Ectodermal cell (in vitro differentiated cells): ENCODE measurements at regions not wholly inside any gene's neighbourhood (a gene's known extent, or its start where the extent isn't known, plus 50 kb on each side); places are given as distances from the start of the nearest gene placed in this dataset.
"Not testable (repeated sequence)": the region's sequence is repeated elsewhere in the genome, so short reads cannot be mapped to it uniquely, and the experiment has no call there.

ENCODE experiments used
- H3K27ac ChIP-seq: 2 replicates; pipeline ENCODE4 v1.7.0; 2013; ENCODE audit warnings: mild to moderate bottlenecking, low read depth, low read length; ENCODE audit not compliant: insufficient read depth, poor library complexity, severe bottlenecking
- H3K27me3 ChIP-seq: 2 replicates; pipeline ENCODE4 v1.7.0; 2013; ENCODE audit warnings: mild to moderate bottlenecking, low read length; ENCODE audit not compliant: insufficient read depth, control insufficient read depth, poor library complexity, severe bottlenecking
- H3K36me3 ChIP-seq: one replicate; pipeline ENCODE4 v1.7.0; 2013; ENCODE audit warnings: low read length; ENCODE audit not compliant: control insufficient read depth, insufficient read depth
- H3K4me1 ChIP-seq: one replicate; pipeline ENCODE4 v1.7.0; 2013; ENCODE audit warnings: low read length; ENCODE audit not compliant: control insufficient read depth, insufficient read depth
- H3K4me3 ChIP-seq: 2 replicates; pipeline ENCODE4 v1.7.0; 2013; ENCODE audit warnings: low read depth, low read length, control low read depth; ENCODE audit not compliant: insufficient read depth
- H3K9me3 ChIP-seq: 2 replicates; pipeline ENCODE4 v1.7.0; 2013; ENCODE audit warnings: mild to moderate bottlenecking, low read length, moderate library complexity; ENCODE audit not compliant: control insufficient read depth
- WGBS, 2 experiments: methylation state at CpG; one replicate each; pipeline ENCODE4 v1.1.7; 2013; ENCODE audit warnings: missing lambda C conversion rate in 2 of 2; 5-methylcytosine and 5-hydroxymethylcytosine counted together

DNA sequence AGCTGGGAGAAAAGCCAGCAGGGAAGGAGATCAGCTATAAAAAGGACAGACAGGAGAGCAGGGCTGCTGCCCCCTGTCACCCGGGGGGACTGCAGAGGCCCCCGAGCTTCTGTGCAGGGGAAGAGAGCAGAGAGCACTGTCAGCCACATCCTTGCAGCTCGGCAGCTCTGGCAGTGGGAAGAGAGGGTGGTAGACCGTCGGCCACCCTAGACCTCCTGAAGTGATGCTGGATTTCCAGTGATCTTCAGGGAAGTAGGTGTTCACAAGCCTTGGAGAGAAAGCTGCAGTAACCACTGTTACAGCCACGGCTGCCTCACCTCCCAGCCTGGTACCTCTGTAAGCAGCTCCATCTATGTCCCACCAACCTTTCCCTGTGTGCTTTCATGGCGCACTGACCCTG is 134.9 kb downstream of the TFCP2L1 start:
- no peaks in the 10 kb centered on the region for H3K4me1 ChIP-seq
- 80 to 84% methylated on average over 7 of the region's 7 CpGs for WGBS, 2 experiments
- H3K4me3 ChIP-seq: no peak overlapping the region
- H3K9me3 ChIP-seq: no peaks in the 10 kb centered on the region
- no peaks in the 10 kb centered on the region for H3K27me3 ChIP-seq
- H3K36me3 ChIP-seq: no peaks in the 10 kb centered on the region
- no peak overlapping the region for H3K27ac ChIP-seq

DNA sequence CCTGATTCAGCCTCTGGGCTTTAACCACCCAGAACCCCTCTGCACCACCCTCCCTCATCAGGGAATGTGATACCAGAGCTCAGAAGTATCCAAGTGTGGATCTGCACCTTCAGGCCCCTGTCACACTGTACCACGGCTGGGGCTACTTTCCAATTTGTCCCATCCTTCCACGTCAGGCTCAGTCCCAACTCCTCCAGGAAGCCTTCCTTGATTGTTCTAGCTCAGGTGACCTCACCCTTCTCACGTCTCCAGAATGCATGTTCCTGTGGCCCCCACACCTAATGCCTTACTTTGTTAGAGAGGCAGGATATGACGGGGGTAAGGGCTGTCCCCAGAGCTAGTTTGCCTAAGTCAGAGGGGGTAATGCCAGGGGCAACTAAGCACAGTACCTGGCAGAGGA is 134.3 kb downstream of the TFCP2L1 start:
- Histone ChIP-seq H3K9me3 (no peaks in the 10 kb centered on the region), H3K4me1 (no peaks in the 10 kb centered on the region), H3K27me3 (no peaks in the 10 kb centered on the region), H3K36me3 (no peaks in the 10 kb centered on the region), H3K27ac (no peak overlapping the region), H3K4me3 (no peak overlapping the region)
- WGBS, 2 experiments: 94 to 96% methylated on average over 4 of the region's 4 CpGs

DNA sequence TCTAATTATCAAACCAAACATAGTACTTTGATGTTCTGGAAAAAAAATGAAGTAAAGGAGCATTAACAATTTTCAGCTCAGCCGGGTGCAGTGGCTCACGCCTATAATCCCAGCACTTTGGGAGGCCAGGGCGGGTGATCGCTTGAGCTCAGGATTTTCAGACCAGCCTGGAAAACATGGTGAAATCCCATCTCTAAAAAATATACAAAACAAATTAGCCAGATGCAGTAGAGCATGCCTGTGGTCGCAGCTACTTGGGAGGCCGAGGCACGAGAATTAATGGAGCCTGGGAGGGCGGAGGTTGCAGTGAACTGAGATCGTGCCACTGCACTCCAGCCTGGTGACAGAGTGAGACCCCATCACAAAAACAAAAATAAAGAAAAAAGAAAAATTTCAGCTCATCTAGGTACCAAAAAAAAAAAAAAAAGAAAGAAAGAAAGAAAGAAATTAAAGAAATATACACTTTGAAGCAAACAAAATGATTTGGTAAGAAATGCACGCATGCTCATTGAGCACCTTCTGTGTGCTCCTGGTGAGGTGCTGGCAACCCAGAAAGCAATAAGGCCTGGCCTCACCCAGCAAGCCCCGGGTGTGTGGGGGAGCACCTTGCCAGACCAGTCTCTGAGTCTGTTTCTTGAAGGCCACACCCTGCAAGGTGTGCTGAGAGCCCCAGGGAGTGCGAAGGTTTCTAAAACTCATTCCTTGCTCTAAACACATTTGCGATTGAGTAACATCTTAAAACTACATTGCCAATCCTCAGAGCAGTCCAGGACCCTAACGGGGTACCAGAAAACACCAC is 133.5 kb downstream of the TFCP2L1 start:
- WGBS, 2 experiments: 91 to 95% methylated on average over 14 of the region's 14 CpGs

DNA sequence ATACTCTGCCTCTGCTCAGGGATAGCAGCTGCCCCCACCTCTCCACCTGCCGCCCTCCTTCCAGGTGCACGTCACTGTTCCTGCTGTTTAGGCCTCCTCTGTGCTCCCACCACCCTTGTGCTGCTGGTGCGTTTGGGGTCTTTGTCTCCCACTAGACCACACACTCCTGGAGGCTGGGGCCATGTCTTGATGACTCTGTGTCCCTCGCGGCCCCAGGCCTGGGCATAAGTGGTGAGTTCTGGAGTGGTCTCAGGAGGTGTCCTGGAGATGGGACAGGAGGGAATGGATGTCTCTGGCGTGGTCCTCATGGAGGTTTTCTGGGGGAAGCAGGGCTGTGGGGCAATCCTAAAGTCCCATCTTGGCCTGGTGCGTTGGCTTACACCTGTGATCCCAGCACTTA is 132.1 kb downstream of the TFCP2L1 start:
- no peaks in the 10 kb centered on the region for H3K27me3 ChIP-seq
- H3K9me3 ChIP-seq: peaks cover 4% of the 10 kb centered on the region
- H3K4me1 ChIP-seq: no peaks in the 10 kb centered on the region
- H3K27ac ChIP-seq: no peak overlapping the region
- H3K36me3 ChIP-seq: no peaks in the 10 kb centered on the region
- H3K4me3 ChIP-seq: no peak overlapping the region
- 89 to 95% methylated on average over 7 of the region's 7 CpGs for WGBS, 2 experiments

More for the DNA sequence above, 133.5 kb downstream of the TFCP2L1 start:
- Histone ChIP-seq H3K4me3 (no peak overlapping the region), H3K9me3 (no peaks in the 10 kb centered on the region), H3K27ac (no peak overlapping the region), H3K27me3 (no peaks in the 10 kb centered on the region), H3K4me1 (no peaks in the 10 kb centered on the region), H3K36me3 (no peaks in the 10 kb centered on the region)

DNA sequence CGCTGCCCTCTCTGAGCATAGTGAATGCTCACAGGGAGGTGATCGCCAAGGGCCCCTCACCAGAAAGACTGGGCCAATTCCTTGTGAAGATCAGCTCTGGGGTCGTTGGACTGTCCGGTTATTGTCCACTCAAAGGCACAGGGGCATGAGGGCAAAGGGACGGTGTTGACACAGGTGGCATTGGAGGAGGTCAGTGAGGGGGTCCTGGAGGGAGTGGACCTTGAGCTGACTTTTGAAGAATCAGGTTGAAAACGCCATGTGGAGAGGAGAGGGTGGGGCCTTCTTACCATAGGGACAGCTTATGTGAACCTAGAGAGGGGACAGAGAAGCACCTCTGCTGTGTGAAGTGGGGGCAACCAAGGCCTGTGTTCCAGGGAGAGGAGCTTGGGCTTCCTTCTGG is 131.5 kb downstream of the TFCP2L1 start:
- Histone ChIP-seq H3K4me1 (no peaks in the 10 kb centered on the region), H3K4me3 (no peak overlapping the region), H3K9me3 (peaks cover 5% of the 10 kb centered on the region), H3K27me3 (no peaks in the 10 kb centered on the region), H3K36me3 (no peaks in the 10 kb centered on the region), H3K27ac (no peak overlapping the region)
- WGBS, 2 experiments: 81 to 82% methylated on average over 6 of the region's 6 CpGs

DNA sequence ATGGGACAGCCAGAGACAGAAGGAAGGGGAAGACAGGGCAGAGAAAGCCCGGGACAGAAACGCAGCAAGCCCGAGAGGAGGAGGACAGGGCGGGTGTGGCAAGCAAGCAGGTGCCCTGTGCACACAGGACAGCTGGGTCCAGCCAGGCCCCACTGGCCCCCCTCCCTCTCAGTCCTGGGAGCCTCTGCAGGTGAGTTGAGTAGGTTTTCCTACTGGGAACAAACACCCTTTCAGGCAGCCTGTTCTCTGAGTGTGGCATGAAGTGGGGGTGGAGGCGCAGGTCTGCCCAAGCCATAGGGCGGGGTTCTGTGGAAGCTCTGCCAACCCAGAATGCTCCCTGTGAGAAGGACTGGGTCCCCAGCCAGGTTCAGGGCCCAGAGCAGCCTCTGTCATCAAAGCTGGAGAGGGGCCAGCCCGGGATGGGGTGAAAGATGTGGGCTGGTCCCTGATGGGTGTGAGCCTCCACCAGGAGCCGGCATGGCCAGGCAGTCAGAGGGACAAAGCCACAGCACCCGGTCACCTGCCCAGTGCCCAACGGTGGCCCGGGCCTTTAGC is 129.4 kb downstream of the TFCP2L1 start:
- Histone ChIP-seq H3K27me3 (no peaks in the 10 kb centered on the region), H3K4me3 (no peak overlapping the region), H3K4me1 (no peaks in the 10 kb centered on the region), H3K27ac (no peak overlapping the region), H3K9me3 (peaks cover 5% of the 10 kb centered on the region), H3K36me3 (no peaks in the 10 kb centered on the region)
- WGBS, 2 experiments: 89 to 91% methylated on average over 11 of the region's 11 CpGs

DNA sequence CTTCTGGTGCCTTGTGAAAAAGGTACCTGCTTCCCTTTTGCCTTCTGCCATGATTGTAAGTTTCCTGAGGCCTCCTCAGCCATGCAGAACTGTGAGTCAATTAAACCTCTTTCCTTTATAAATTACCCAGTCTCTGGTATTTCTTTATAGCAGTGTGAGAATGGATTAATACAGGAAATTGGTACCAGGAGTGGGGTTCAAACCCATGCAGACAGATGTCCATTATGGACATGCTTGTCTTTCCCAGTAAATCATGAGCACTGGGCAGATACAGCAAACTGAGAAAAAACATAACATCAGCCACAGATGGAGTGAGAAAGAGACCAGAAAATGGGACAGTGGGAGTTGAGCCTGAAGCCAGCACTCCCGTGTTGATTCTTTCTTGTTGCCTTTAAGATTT is 127.5 kb downstream of the TFCP2L1 start:
- not testable (repeated sequence) for H3K36me3 ChIP-seq, H3K27ac ChIP-seq, H3K4me1 ChIP-seq, H3K4me3 ChIP-seq, H3K27me3 ChIP-seq, H3K9me3 ChIP-seq
- 85 to 92% methylated on average over 1 of the region's 1 CpG for WGBS, 2 experiments

DNA sequence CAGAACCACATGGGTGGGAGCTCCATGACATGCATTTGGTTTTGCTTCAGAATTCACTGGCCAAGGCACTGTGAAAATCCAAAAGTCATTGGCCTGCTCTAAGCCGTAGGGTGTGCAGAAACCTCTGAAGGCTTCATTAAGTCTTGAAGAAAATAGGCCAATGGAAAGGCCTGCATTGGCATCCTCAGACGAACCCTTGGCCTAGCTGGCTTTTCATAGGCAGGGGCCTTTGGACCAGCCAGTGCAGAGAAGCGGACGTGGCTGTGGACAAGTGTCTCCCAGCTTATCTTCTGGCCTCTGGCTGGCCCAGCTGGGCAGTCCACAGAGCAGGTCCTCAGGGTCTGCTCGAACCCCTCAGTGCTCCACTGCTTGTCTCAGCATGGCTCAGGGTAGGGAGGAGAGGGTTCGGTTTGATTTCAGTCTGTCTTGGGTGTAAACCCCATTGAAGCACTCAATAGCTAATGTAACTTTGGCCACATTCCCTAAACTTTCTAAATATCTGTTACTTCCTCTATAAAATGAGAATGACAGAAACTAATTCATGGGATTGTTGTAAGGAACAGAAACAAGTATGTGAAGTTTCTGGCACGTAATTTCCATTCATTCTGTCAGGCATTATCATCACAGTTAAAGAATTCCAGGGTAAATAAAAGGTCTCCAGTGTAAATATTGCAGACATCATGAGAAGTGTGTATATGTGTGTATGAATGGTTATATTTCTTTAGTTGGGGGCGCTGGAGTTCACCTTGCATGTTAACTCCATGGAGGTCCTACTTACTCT is 125.5 kb downstream of the TFCP2L1 start:
- 91 to 95% methylated on average over 7 to 8 of the region's 8 CpGs for whole genome bisulfite sequencing, 2 experiments
- Histone ChIP-seq H3K9me3 (peaks cover 7% of the 10 kb centered on the region), H3K4me1 (no peaks in the 10 kb centered on the region), H3K27me3 (no peaks in the 10 kb centered on the region), H3K36me3 (no peaks in the 10 kb centered on the region), H3K4me3 (no peak overlapping the region), H3K27ac (no peak overlapping the region)

DNA sequence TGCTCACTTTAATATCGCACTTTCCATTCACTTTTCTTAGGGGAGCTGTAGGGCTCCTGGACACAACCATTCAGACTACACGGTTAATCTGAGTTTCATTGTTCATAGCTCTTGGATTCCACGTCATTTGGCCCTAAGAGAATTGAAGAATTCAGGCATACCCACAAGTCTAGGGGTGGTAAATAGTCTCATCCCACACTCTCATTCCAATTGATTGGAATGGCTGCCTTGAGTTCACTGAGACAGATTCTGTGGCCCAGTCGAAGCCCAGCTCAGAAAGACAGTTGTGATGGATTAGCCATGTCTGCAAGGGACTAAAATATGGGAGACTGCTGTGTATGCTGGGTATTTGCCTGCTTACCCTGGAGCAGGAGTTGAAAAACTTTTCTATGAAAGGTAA is 124.6 kb downstream of the TFCP2L1 start:
- H3K4me3 ChIP-seq: no peak overlapping the region
- peaks cover 7% of the 10 kb centered on the region for H3K9me3 ChIP-seq
- H3K4me1 ChIP-seq: no peaks in the 10 kb centered on the region
- H3K36me3 ChIP-seq: no peaks in the 10 kb centered on the region
- WGBS, 2 experiments: 90% methylated on average over 4 of the region's 4 CpGs
- no peak overlapping the region for H3K27ac ChIP-seq
- H3K27me3 ChIP-seq: no peaks in the 10 kb centered on the region

DNA sequence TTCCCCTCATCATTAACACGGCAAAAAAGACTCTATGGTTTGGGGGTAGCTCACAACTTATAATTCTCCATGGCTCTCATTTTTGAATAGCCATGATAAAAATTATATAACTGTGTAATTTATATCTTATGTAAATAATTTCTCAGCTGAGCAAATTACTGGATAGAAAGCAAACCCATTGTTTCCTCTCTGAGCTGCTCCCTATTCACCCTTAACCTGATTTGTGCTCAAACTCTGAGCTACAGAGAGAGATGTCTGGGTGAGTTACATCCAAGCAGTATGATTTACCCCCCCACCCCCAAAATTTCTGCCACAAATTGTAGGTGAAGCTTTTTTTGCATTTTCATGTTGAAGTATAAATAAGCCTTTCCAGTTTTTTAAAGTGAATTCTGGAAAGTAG is 123.7 kb downstream of the TFCP2L1 start:
- H3K27me3 ChIP-seq: no peaks in the 10 kb centered on the region
- no peak overlapping the region for H3K27ac ChIP-seq
- WGBS, 2 experiments: 80% methylated on average over 1 of the region's 1 CpG; no CpG with 5 or more reads in 1 of the 2 experiments
- no peak overlapping the region for H3K4me3 ChIP-seq
- H3K9me3 ChIP-seq: peaks cover 7% of the 10 kb centered on the region
- H3K36me3 ChIP-seq: no peaks in the 10 kb centered on the region
- H3K4me1 ChIP-seq: no peaks in the 10 kb centered on the region
